ENCODE measurements at regions not wholly inside any gene's neighbourhood (a gene's known extent, or its start where the extent isn't known, plus 50 kb on each side); places are given as distances from the start of the nearest gene placed in this dataset.

DNA sequence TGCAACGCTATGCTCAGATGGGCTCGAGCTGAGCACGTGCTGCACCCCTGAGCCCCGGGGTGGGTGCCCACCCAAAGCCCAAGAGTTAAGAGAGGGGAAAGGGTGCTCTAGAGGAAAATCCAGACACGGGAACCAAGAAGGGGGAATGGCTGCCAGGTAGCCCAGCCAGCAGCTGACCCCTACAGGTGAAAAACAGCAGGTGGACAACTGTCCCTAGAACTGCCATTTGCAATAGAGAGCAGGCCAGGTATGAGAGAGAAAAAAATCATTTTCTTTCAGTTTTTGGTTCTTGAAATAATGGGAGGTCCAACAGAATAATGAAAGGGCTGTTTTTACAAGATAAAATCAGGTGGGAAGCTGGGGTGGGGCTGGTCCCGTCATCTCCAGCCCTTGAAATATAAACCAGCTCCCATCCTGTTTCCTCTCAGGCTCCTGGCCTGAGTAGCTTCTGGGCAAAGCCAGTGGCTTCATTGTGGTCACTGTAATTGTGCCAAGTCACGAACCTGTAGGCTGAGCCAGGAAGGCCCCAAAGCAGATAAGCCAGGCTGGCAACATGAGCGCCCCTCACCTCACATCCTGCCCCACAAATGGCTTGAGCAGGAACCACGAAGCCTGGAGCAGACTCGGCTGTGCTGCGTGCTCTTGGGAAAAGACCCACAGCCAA is 257.8 kb downstream of the SNX10 start:
- no peak for TF ChIP-seq CTCF (IDR thresholded peaks at IDR 0.05)
- no peak for TF ChIP-seq POLR2A (IDR thresholded peaks at IDR 0.05)
